GM12891 (cell line): ENCODE measurements at regions not wholly inside any gene's neighbourhood (a gene's known extent, or its start where the extent isn't known, plus 50 kb on each side); places are given as distances from the start of the nearest gene placed in this dataset.

Experiments
- POLR2A ChIP-seq: IDR thresholded peaks from 2 replicates; pipeline ENCODE4 v1.6.1; 2011; ENCODE audit warnings: low read depth, low read length, control low read depth
- POLR2AphosphoS5 ChIP-seq: IDR thresholded peaks from 2 replicates; pipeline ENCODE4 v1.6.1; 2011; ENCODE audit warnings: low read depth, low read length, control low read depth

DNA sequence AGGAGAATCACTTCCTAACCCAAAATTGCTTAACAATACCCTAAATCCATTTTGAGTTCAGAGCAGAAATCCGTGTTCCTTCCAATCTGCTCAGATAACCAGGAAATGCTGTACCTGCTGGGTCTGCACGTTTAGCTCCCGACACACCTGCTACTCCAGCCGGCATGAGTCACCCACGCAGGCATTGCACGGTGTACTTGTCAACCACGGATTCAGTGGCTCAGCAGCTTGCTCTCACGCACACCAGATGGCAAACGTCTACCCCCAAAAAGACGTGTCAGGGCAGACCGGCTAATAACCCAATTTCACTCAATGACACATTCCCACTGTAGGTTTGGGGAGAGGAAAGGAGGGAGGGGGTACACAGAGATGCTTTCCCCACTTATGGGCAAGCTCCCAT is 468.1 kb downstream of the SOX9 start:
- TF ChIP-seq POLR2A (no peak), POLR2AphosphoS5 (no peak)
